ENCODE measurements at regions not wholly inside any gene's neighbourhood (a gene's known extent, or its start where the extent isn't known, plus 50 kb on each side); places are given as distances from the start of the nearest gene placed in this dataset.

DNA sequence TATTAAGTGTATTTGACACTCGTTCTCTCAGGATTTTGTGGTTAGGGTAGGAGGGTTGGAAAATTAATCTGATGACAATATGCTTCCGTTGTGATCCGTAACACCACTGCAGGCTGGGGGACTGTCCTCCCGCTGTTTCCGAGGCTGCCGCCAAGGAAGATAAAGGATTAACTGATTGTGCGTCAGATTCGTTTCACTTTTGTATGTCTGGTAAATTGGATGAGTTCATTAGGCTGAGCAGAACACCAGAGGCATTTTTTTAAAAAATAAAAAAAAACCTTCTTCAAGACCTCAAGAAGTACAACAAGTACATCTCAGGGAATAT lies 486.7 kb upstream of the SALL1 start:
- no peak for DNase-seq

DNA sequence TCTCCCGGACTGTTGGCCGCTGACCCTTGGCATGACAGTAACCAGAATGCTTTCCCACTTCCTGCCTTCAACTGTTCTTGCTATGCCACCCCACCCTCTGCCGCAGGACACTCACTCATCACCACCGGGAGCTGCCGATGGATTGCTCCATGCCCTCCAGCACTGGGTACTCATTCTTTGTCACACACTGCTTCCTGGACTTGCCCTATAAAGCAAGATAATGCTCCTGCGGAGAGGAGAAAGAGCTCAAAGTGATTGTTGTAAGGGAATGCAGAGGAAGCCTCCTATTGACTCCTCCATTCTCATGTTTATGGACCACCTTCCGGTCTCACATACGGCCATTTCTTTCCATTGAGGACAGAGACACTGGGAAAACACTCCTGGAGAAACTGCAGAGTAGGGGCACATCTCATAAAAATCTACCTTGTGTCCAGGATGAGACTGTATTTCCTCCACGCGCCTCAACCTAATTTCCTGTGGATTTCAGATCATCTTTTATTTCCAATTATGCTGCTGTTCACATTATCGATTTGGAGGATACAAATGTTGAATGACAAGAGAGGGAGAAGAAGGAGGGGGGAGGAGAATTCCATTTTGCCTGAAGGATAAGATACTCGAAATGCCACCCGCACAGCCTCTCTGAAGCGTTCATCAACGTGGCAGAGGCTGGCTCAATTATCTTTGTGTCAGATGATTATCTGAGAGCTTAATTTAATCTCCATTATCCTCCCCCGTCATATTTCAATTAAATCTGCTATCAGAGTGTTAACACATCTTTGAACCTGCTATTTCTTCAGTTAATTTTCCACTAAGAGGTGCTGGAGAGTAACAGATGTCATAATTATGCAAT lies 486.1 kb upstream of the SALL1 start:
- DNase-seq = no peak

DNA sequence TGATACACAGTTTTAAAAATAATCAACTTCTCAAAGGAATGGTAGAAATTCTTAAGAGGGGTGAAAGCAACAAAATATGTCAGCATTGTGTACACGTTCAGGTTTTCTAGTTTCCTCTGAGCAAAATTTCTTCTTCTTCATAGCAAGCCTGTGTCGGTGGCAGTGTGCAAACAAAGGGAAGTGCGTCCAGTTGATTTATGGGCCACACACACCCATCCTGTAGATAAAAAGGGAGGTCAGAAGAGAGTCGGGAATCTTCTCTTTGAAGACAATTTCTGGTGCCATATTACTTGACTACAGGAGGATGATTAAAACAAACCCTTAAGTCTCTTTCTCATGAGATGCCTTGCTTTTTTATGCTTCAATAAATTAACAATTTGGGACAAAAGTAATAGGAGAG lies 484.1 kb upstream of the SALL1 start:
- DNase-seq = no peak

DNA sequence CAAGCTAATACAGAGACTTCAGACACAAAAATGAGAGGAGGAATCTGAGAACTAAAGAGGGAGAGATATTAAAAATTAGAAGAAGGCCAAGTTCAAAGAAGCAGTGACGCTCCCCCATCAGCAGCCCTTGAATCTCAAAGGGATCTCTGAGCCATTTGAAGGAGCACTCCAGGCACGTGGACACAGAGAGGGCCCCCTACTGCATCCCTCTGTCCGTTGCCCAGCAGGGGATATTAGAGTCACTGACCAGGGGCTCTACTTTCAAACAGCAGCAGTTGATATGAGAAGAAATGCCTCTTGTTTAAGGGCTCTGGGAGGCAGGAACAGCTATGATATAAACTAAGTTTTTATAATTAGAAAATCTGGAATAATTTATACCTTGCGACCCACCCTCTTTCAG lies 479.0 kb upstream of the SALL1 start:
- DNase-seq = no peak

DNA sequence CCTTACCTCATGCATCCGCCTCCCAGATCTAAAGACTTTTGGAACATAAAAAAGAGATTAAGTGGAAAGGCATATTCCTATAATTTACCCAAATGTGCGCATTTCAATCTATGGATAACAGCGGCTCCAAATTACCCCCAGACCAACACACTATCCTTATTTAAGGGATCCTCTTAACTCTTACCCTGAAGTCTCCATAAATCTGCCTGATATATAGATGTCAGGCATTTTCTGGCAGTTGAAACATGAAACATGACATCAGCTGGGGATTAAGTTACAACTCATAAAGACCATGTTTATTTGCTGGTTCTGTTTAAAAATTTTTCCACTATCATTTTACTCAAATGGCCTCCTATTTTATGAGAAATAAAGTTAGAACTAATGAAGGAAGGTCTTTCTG lies 478.5 kb upstream of the SALL1 start:
- DNase-seq = no peak

DNA sequence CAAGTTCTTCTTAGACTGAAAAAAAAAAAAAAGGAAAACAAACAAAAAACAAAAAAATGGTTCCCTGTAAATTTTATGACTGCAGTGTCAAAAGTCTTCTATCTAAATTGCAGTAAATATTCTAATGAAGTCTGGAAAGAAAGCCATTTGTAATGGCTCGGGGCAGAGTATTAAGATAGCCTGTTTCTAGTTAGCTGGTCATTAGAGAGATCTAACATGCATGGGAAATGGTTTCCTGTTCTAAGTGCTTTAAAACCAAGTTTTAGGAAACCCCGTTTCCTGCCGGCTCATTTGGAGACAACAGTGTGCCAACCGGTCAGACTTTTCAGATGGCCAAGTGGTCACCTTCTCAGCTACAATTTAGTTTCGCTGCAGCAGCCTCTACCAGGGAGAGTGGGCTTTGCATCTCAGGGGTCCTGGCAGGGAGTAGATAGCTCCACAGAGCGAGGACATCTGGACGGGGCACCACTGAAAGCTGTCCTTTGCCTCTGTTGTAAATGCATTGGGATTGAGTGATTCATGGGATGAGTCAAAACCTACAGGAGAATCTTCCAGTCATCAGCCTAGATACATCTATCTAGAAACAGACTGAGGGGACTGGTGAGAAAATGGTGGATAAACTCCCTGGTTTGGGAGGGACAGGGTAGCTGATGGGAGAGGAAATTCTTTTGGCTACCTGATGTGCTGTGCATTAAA lies 473.2 kb upstream of the SALL1 start:
- DNase-seq = no peak

DNA sequence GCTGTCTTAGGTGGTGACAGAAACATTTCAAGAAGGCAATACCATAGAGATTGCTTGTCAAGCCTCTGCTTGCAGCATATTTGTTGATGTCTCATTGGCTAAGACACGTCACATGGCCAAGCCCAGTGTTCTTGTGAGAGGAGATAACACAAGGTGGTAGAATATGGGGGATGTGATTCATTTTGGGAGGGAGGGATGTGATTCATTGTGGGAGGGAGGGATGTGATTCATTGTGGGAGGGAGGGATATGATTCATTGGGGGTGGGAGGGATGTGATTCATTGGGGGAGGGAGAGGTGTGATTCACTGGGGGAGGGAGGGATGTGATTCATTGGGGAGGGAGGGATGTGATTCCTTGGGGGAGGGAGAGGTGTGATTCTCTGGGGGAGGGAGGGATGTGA lies 470.5 kb upstream of the SALL1 start:
- no peak for DNase-seq

DNA sequence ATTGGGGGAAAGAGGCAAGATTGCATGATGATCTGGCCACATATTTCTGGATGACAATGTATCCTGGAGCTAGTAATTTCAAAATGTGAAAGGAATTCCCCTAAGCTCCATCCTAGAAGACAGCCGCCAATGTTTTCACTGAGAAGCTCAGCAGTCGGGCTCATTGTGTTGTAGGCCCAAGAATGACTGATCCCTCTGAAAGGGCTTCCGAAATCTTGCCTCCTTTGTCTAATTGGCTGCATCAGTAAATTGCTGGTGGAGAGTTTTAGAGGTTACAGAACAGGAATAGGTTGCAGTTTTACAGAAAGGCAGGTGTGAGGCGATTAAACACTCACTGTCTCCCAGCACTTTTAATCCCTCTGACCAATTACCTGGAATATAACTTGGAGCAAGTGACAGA lies 464.1 kb upstream of the SALL1 start:
- no peak for DNase-seq

DNA sequence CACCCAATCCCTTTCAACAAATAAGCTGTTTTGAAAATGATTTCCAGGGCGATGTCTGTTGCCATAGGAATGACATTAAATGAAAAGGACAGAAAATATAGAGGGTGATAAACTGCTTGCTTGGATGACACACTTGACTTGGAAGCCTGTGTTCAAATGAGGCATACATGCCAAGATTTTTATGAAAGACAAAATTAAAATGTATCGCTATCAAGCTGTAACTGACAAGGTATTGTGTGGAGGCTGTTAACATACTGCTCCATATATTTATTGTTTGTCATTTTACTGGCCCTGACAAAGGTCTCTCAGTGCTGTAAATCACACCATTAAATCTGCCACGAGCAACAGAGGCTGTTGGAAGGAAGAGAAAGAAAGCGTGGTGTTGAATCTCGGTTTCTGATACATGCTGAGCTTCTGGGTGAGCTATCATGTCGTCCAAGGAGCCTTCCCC lies 456.2 kb upstream of the SALL1 start:
- no peak for DNase-seq

DNA sequence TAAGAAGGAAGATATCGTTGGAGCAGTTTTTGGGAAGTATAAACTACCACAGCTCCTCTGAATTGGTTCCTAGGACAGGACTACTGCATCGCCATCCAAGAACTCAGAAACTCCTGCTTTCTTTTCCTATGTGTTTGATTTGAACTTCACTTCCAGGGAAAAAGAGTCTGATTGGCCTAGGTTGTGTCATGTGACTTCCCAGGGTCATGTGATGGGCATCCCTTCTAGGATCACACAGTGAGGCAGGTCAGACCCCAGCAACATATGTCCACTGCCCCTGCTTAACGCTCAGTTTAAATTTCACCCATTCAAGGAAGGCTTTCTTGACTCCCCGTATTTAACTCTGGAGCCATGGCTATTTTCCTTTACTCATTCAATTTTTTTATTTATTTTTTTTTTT lies 445.2 kb upstream of the SALL1 start:
- DNase-seq = no peak

DNA sequence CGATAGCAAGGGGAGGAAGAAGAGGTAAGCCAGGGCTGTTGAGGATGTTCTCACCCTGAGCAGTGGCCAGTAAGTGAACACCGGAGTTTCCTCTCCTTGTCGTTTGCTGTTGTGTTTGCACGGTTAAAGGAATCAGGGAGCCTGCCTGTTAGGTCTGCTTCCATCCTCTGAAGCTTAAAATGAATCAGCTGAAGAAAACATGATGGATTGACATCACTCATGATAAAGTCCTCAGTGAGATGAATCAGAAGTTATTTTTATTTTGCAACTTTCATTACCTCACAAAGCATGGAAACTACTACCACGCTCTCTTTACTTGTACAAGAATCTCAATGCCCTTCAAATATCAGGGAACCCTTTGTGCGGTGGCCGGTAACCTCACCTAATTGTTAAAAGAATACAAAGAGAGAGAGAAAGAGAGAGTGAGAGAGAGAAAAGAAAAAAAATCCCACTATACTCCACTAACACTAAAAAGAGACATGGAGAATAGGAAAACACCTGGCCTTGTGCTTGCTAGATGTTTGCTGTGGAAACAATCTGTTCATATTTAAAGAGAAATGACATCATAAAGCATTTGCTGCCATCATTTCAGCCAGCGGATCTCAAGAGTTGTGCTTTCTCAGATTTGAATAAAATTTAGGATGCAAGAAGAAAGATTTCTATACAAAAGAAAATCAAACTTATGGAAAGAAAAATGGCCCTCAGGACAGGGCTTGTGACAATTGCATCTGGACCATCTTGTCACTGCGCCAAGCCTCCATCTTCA lies 441.6 kb upstream of the SALL1 start:
- no peak for DNase-seq

DNA sequence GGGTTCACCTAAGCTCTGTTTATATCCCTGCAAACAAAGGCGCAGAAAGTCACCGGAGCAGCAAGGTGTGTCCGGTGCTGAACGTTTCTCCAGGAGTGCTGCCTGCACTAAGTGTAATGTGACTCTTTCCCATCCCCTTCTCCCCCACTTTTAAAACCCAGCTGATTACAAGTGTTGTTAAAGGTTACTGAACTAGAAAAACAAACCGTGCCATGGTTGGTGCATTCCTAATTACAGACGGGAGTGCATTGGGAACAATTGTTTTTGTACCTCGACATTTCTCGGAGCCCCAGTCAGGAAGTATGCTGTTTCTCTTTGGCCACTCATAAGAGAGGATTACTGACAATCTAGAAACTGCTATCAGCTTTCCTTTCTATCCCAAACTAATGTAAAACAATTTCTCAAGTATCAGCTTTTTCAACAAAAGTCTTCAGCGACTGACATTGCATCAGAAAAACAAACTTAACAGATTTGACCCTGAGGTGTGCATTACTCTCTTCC lies 441.0 kb upstream of the SALL1 start:
- DNase-seq = no peak

DNA sequence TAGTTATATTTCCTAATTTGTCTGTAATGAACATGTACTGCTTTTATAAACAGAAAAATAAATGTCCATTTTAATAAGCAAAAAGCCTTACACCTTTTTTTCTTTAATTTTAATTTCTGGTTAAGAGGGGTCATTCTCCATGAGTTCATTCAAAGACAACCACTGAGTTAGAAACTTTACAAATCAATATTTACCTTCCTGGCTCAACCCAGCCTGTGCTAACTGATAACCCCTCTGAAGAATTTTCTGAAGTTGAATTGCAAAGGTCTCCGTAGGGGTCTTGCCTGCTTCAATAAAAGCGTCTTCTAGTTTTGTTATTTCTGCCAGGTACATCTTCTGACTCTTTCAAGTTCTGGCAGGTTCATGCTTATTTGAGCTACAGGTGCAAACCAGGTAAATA lies 440.4 kb upstream of the SALL1 start:
- no peak for DNase-seq

DNA sequence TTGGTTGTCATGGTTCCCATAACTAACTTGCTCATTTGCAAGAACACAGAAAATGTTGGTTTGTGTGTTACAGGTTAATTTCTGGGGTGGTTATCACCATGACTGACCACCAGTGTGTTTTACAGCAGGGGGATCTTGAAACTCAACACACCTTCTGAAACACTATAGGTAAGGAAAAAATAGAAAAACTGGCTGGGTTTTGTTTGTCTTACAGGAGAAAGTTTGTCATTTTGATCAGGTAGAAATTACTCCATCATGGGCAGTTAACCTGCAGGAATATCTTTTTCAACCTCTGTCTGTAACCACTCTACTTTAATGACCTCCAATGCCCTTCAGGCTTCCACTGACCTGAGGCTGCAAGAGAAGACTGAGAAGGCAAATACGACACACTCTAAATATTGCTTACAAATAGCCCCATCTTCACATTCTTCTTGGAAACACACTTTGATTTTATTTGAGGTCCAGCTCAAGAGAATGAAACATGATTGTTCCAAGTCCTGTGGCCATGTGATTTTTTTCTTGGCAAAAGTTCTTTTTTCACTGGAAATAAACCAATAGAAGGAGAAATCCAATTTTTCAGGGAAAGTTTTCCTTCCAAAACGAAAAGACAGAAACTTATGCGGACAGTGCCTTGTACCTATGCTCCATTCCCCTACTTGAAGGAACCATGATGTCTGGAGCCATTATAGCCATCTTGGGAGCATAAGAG lies 428.7 kb upstream of the SALL1 start:
- DNase-seq = no peak

DNA sequence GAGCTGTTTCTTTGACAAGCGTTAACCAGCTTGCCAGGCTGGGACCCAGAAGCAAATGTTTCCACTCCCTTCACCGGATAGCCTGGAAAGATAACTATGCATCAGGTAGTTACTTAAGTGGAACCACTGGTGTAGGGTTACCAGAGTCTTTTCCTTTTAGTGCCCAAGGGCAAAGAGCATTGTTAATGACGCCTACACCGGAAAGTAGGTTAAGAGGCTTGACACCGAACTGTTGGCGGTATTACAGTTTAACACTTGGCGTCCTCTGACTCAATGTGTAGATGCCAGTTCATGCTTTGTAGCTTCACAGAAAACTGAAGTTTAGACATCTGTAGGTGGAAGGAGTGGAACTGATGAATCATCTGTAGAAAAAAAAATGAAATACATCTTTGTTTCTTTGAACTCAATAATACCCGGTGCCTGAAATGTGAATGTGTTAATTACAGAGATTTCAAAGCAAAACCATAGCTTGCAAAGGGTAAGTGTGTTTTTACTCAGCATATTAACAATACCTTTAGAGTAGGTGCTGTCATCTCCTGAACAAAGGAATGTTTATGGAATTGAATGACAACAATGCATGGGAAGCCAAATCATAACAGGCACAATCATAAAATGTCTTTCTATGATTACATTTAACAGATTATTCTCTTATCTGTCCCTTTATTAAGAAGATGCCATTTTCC lies 426.7 kb upstream of the SALL1 start:
- DNase-seq = no peak

DNA sequence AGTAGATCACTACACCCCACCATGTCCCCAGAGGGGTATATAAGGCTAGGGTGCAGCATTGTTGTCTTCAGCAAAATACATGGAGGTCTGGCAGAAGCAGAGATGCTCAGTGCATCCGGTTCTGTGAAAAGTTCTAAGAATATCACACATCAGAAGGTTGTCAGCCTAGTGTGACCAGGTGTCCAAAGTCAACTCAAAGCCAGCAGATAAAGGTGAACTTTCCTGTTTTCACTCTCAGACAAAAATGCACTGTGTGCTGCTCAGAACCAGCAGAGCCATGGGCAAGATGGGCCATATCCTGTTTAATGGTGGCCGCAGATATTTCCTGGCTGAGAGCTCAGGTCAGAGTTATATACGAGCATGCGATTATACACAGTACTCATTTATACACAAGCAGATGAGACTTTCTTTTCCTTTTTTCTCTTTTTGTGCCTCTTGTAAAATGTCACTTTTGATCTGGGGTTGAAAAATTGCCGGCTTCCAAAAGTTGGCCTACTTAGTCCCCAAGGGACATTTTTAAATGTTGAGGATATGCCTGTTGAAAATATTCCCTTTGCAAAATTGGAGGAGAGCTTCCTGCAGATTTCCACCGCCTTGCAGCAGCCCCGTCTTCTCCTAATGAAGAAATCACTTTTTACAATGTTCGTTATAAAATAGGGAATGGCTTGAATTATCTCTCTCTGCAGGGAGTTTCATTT lies 425.6 kb upstream of the SALL1 start:
- no peak for DNase-seq

DNA sequence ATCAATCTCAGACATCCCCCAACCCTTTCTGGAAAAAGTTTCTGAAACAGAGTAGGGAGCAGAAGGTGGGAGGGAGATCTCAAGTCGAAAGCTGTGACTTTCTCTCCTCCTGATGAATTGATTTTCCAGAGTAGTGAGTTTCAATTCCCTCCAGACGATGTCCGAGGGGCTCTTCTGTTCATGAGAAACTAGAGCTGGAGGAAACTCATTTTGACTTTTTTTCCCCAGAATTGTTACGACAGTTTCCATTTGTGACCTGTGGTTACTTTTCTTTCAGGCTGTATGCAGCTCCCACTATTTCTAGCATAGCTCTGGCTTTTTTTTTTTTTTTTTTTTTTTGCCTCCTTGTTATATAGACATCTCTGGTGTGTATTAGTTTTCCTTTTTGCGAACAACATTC lies 422.1 kb upstream of the SALL1 start:
- DNase-seq = no peak

DNA sequence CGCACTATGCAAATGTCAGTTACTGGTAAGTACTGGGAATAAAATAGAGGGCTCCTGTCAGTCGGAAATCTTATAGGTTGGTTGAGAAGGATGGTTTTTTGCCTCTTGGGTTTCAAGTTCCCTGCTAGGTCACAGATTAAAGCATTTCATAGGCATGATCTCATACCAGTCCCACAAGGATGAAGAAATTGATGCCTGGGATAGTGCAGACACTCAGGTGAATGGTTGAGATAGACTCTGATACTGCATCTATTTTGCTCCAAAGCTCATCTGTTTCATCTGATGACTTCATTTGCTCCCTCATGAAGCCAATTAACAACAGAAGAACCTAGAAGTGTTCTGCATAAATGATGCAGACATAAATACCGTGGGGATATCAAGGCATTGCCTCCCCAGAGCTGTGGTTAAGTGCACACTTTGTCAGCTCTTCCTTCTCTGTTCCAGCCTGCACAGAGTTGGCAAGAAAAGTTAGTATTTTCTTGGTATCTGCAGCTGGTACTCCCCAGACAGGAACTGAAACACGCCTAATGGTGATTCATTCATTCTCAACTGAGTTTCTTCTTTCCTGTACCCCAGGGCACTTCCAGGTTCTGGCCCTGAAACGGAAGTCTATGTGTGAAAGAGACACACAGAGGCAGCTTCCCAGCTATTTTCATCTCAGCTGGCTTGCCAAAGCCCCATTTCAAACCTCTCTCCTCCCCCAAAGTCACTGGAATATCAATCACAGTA lies 418.3 kb upstream of the SALL1 start:
- no peak for DNase-seq

DNA sequence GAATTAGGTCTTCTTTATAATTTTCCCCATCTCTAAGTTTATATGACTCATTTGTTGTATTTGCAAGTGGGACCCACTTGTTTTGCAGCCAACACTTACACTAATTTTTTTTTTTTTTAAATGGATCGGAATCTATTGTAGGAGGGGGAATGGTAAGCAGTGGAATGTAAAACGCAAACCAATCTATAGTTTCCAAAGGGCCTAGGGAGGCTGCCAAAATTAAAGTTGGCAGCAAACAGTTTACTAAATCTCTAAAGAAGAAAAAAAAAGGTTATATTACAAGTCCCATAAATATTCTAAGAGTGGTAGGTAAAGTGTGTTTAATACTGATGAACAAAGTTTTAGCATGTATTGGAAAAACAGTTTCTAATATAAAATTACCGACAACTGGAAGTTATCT lies 416.8 kb upstream of the SALL1 start:
- DNase-seq = no peak

DNA sequence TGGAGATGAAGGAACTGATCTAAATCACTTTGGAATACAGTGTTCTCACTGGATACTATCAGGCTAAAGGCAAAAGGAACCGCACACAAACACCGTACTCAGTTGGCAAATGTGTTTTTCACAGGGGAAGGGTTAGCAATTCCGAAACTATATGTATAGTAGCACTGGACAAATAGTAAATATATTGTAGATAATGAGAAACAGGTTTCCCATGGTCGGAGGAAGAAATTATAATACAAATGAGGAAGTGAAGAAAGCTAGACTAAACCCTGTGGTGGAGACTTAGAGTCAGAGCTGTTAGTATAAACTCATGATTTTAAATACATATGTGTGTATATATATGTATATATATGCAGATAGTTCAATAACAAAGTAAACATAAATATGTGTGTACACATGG lies 414.1 kb upstream of the SALL1 start:
- no peak for DNase-seq

DNA sequence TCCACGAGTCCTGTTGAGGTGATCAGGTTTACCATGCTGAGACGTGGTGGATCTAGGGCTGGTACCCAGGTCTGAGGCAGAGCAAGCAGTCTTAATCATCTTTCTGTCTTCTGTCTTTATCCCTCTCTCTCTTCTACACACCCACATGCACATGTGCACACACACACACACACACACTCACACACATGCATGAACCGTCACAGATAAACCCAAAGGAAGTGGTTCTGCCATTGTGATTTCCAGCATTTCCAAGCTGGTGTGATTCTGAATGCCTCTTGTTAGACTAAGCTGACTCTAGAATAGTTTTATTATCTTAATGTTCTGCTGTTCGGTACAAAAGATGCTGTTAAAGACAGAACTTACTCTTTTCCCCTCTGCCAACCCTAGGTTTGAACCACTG lies 411.8 kb upstream of the SALL1 start:
- no peak for DNase-seq

Measured in activated CD4-positive, alpha-beta T cell treated with anti-CD3 and anti-CD28 coated beads, Interleukin-2, amount 50 U/mL, for 48 hours (primary cell).